ENCODE measurements at regions not wholly inside any gene's neighbourhood (a gene's known extent, or its start where the extent isn't known, plus 50 kb on each side); places are given as distances from the start of the nearest gene placed in this dataset.
"Not testable (repeated sequence)": the region's sequence is repeated elsewhere in the genome, so short reads cannot be mapped to it uniquely, and the experiment has no call there.

- DNase-seq (ENCODE audit: low read depth in 2 of 3, low spot score in 2 of 3), result no peak
Measured at GRCh38 chr3:152149832-152150231, 118.9 kb upstream of the MBNL1 start.

- DNase-seq (ENCODE audit: low read depth in 2 of 3, low spot score in 2 of 3), result no peak
Measured at GRCh38 chr3:152151216-152151876, 117.4 kb upstream of the MBNL1 start.

- not testable (repeated sequence) for DNase-seq (ENCODE audit: low read depth in 2 of 3, low spot score in 2 of 3)
Measured at GRCh38 chr3:152151877-152152765, 116.6 kb upstream of the MBNL1 start.

GRCh38 chr3:152153115-152153514, 115.6 kb upstream of the MBNL1 start:
- not testable (repeated sequence) for DNase-seq (ENCODE audit: low read depth in 2 of 3, low spot score in 2 of 3)

GRCh38 chr3:152155246-152156020, 113.3 kb upstream of the MBNL1 start:
- DNase-seq (ENCODE audit: low read depth in 2 of 3, low spot score in 2 of 3), result no peak

GRCh38 chr3:152156880-152157279, 111.8 kb upstream of the MBNL1 start:
- DNase-seq (ENCODE audit: low read depth in 2 of 3, low spot score in 2 of 3), result no peak

GRCh38 chr3:152157337-152157736, 111.4 kb upstream of the MBNL1 start:
- no peak for DNase-seq (ENCODE audit: low read depth in 2 of 3, low spot score in 2 of 3)

- DNase-seq (ENCODE audit: low read depth in 2 of 3, low spot score in 2 of 3), result no peak
Measured at GRCh38 chr3:152159328-152159727, 109.4 kb upstream of the MBNL1 start.

- DNase-seq (ENCODE audit: low read depth in 2 of 3, low spot score in 2 of 3), result no peak
Measured at GRCh38 chr3:152160350-152161011, 108.2 kb upstream of the MBNL1 start.

GRCh38 chr3:152172460-152172859, 96.3 kb upstream of the MBNL1 start:
- DNase-seq (ENCODE audit: low read depth in 2 of 3, low spot score in 2 of 3), result no peak

GRCh38 chr3:152173627-152174026, 95.1 kb upstream of the MBNL1 start:
- no peak for DNase-seq (ENCODE audit: low read depth in 2 of 3, low spot score in 2 of 3)

- no peak for DNase-seq (ENCODE audit: low read depth in 2 of 3, low spot score in 2 of 3)
Measured at GRCh38 chr3:152174876-152175527, 93.7 kb upstream of the MBNL1 start.

- DNase-seq (ENCODE audit: low read depth in 2 of 3, low spot score in 2 of 3), result no peak
Measured at GRCh38 chr3:152175528-152175889, 93.2 kb upstream of the MBNL1 start.

- DNase-seq (ENCODE audit: low read depth in 2 of 3, low spot score in 2 of 3), result no peak
Measured at GRCh38 chr3:152176241-152176640, 92.5 kb upstream of the MBNL1 start.

- DNase-seq (ENCODE audit: low read depth in 2 of 3, low spot score in 2 of 3), result no peak
Measured at GRCh38 chr3:152176998-152177397, 91.7 kb upstream of the MBNL1 start.

- DNase-seq (ENCODE audit: low read depth in 2 of 3, low spot score in 2 of 3), result no peak
Measured at GRCh38 chr3:152177757-152178156, 91.0 kb upstream of the MBNL1 start.

GRCh38 chr3:152183473-152183872, 85.3 kb upstream of the MBNL1 start:
- no peak for DNase-seq (ENCODE audit: low read depth in 2 of 3, low spot score in 2 of 3)

- no peak for DNase-seq (ENCODE audit: low read depth in 2 of 3, low spot score in 2 of 3)
Measured at GRCh38 chr3:152184971-152185686, 83.6 kb upstream of the MBNL1 start.

- no peak for DNase-seq (ENCODE audit: low read depth in 2 of 3, low spot score in 2 of 3)
Measured at GRCh38 chr3:152185891-152186630, 82.7 kb upstream of the MBNL1 start.

Measured in activated CD8-positive, alpha-beta memory T cell treated with anti-CD3 and anti-CD28 coated beads for 48 hours (primary cell).